Neuron (in vitro differentiated cells): ENCODE measurements at regions not wholly inside any gene's neighbourhood (a gene's known extent, or its start where the extent isn't known, plus 50 kb on each side); places are given as distances from the start of the nearest gene placed in this dataset.

Source experiments
- H2AFZ ChIP-seq: one replicate; pipeline ENCODE4 v1.6.1; 2013; ENCODE audit warnings: low read depth, mild to moderate bottlenecking, inconsistent platforms, low read length, moderate library complexity
- H3K27me3 ChIP-seq: one replicate; pipeline ENCODE4 v1.6.1; 2013; ENCODE audit warnings: low read length; ENCODE audit not compliant: insufficient read depth
- H3K36me3 ChIP-seq: one replicate; pipeline ENCODE4 v1.6.1; 2013; ENCODE audit warnings: low read length; ENCODE audit not compliant: insufficient read depth
- H3K4me1 ChIP-seq: one replicate; pipeline ENCODE4 v1.6.1; 2013; ENCODE audit warnings: low read length; ENCODE audit not compliant: insufficient read depth
- H3K4me3 ChIP-seq: 2 replicates; pipeline ENCODE4 v1.5.1; 2013; ENCODE audit warnings: mild to moderate bottlenecking, low read length, moderate library complexity
- H3K9me3 ChIP-seq: one replicate; pipeline ENCODE4 v1.6.1; 2013; ENCODE audit warnings: low read length

GRCh38 chr3:176757429-176757828, 439.9 kb downstream of the TBL1XR1 start:
- Histone ChIP-seq H2AFZ (no peak overlapping the region), H3K4me1 (no peaks in the 10 kb centered on the region), H3K9me3 (no peaks in the 10 kb centered on the region), H3K36me3 (no peaks in the 10 kb centered on the region), H3K4me3 (no peak overlapping the region), H3K27me3 (no peaks in the 10 kb centered on the region)

GRCh38 chr3:176755977-176756376, 441.3 kb downstream of the TBL1XR1 start:
- no peak overlapping the region for H3K4me3 ChIP-seq
- no peaks in the 10 kb centered on the region for H3K4me1 ChIP-seq
- no peaks in the 10 kb centered on the region for H3K9me3 ChIP-seq
- H2AFZ ChIP-seq, result no peak overlapping the region
- H3K27me3 ChIP-seq, result no peaks in the 10 kb centered on the region
- H3K36me3 ChIP-seq, result no peaks in the 10 kb centered on the region

- H2AFZ ChIP-seq, result no peak overlapping the region
- no peak overlapping the region for H3K4me3 ChIP-seq
- H3K9me3 ChIP-seq, result no peaks in the 10 kb centered on the region
- H3K36me3 ChIP-seq, result no peaks in the 10 kb centered on the region
- no peaks in the 10 kb centered on the region for H3K27me3 ChIP-seq
- no peaks in the 10 kb centered on the region for H3K4me1 ChIP-seq
Observed at GRCh38 chr3:176755552-176755951, 441.7 kb downstream of the TBL1XR1 start.

GRCh38 chr3:176741664-176742047, 455.6 kb downstream of the TBL1XR1 start:
- Histone ChIP-seq H3K4me1 (no peaks in the 10 kb centered on the region), H3K9me3 (no peaks in the 10 kb centered on the region)

GRCh38 chr3:176740906-176741663, 456.2 kb downstream of the TBL1XR1 start:
- Histone ChIP-seq H3K27me3 (no peaks in the 10 kb centered on the region), H3K4me3 (no peak overlapping the region), H3K36me3 (no peaks in the 10 kb centered on the region), H2AFZ (no peak overlapping the region), H3K9me3 (no peaks in the 10 kb centered on the region), H3K4me1 (no peaks in the 10 kb centered on the region)

More at GRCh38 chr3:176741664-176742047, 455.6 kb downstream of the TBL1XR1 start:
- no peaks in the 10 kb centered on the region for H3K27me3 ChIP-seq
- H3K4me3 ChIP-seq, result no peak overlapping the region
- no peaks in the 10 kb centered on the region for H3K36me3 ChIP-seq
- no peak overlapping the region for H2AFZ ChIP-seq

- Histone ChIP-seq H2AFZ (no peak overlapping the region), H3K36me3 (no peaks in the 10 kb centered on the region), H3K27me3 (no peaks in the 10 kb centered on the region), H3K9me3 (no peaks in the 10 kb centered on the region), H3K4me3 (no peak overlapping the region), H3K4me1 (no peaks in the 10 kb centered on the region)
Observed at GRCh38 chr3:176739159-176739558, 458.1 kb downstream of the TBL1XR1 start.

- H3K4me1 ChIP-seq, result no peaks in the 10 kb centered on the region
- no peaks in the 10 kb centered on the region for H3K36me3 ChIP-seq
- no peaks in the 10 kb centered on the region for H3K9me3 ChIP-seq
- no peak overlapping the region for H2AFZ ChIP-seq
- no peaks in the 10 kb centered on the region for H3K27me3 ChIP-seq
- H3K4me3 ChIP-seq, result no peak overlapping the region
Observed at GRCh38 chr3:176737480-176738110, 459.7 kb downstream of the TBL1XR1 start.

- H3K9me3 ChIP-seq, result no peaks in the 10 kb centered on the region
- no peak overlapping the region for H3K4me3 ChIP-seq
- no peaks in the 10 kb centered on the region for H3K27me3 ChIP-seq
Observed at GRCh38 chr3:176734146-176734545, 463.1 kb downstream of the TBL1XR1 start.

GRCh38 chr3:176724394-176724759, 472.9 kb downstream of the TBL1XR1 start:
- H3K9me3 ChIP-seq, result no peaks in the 10 kb centered on the region
- no peaks in the 10 kb centered on the region for H3K4me1 ChIP-seq
- no peak overlapping the region for H2AFZ ChIP-seq
- no peaks in the 10 kb centered on the region for H3K36me3 ChIP-seq
- no peaks in the 10 kb centered on the region for H3K27me3 ChIP-seq
- H3K4me3 ChIP-seq, result no peak overlapping the region

More at GRCh38 chr3:176734146-176734545, 463.1 kb downstream of the TBL1XR1 start:
- H2AFZ ChIP-seq, result no peak overlapping the region
- H3K4me1 ChIP-seq, result no peaks in the 10 kb centered on the region
- H3K36me3 ChIP-seq, result no peaks in the 10 kb centered on the region

GRCh38 chr3:176723758-176724393, 473.4 kb downstream of the TBL1XR1 start:
- Histone ChIP-seq H3K9me3 (no peaks in the 10 kb centered on the region), H3K27me3 (no peaks in the 10 kb centered on the region), H3K4me1 (no peaks in the 10 kb centered on the region), H3K36me3 (no peaks in the 10 kb centered on the region), H2AFZ (no peak overlapping the region), H3K4me3 (no peak overlapping the region)

GRCh38 chr3:176714034-176714433, 483.2 kb downstream of the TBL1XR1 start:
- H3K27me3 ChIP-seq, result no peaks in the 10 kb centered on the region
- H3K36me3 ChIP-seq, result no peaks in the 10 kb centered on the region
- no peak overlapping the region for H2AFZ ChIP-seq
- H3K9me3 ChIP-seq, result no peaks in the 10 kb centered on the region
- no peak overlapping the region for H3K4me3 ChIP-seq
- H3K4me1 ChIP-seq, result no peaks in the 10 kb centered on the region

- no peak overlapping the region for H2AFZ ChIP-seq
- no peak overlapping the region for H3K4me3 ChIP-seq
- no peaks in the 10 kb centered on the region for H3K4me1 ChIP-seq
- no peaks in the 10 kb centered on the region for H3K36me3 ChIP-seq
- H3K27me3 ChIP-seq, result no peaks in the 10 kb centered on the region
- H3K9me3 ChIP-seq, result no peaks in the 10 kb centered on the region
Observed at GRCh38 chr3:176712191-176712590, 485.1 kb downstream of the TBL1XR1 start.

GRCh38 chr3:176699288-176699687, 498.0 kb downstream of the TBL1XR1 start:
- H3K36me3 ChIP-seq, result no peaks in the 10 kb centered on the region
- no peaks in the 10 kb centered on the region for H3K27me3 ChIP-seq
- H3K9me3 ChIP-seq, result no peaks in the 10 kb centered on the region
- H3K4me3 ChIP-seq, result no peak overlapping the region
- H3K4me1 ChIP-seq, result no peaks in the 10 kb centered on the region
- no peak overlapping the region for H2AFZ ChIP-seq
